Breast epithelium (tissue), 3 donors: ENCODE measurements at regions not wholly inside any gene's neighbourhood (a gene's known extent, or its start where the extent isn't known, plus 50 kb on each side); places are given as distances from the start of the nearest gene placed in this dataset.

Experiments
- POLR2A ChIP-seq: fragments of 450-650 bp; IDR thresholded peaks from one replicate; pipeline ENCODE4 v1.6.1; 2016; ENCODE audit warnings: antibody characterized with exemption, mild to moderate bottlenecking, moderate library complexity
- POLR2AphosphoS5 ChIP-seq, 3 donors: sonication (generic); formaldehyde crosslinking; IDR thresholded peaks; one replicate each; pipeline ENCODE4 v1.6.1; 2017; ENCODE audit warnings: antibody characterized with exemption in 3 of 3
- TF ChIP-seq, protein P1 (sequence below), 3 donors: fragments of 450-650 bp; IDR thresholded peaks; one replicate each; pipeline ENCODE4 v1.5.1; 2016 to 2017; ENCODE audit warnings: antibody characterized with exemption in 3 of 3, mild to moderate bottlenecking in 3 of 3, moderate library complexity in 3 of 3

DNA sequence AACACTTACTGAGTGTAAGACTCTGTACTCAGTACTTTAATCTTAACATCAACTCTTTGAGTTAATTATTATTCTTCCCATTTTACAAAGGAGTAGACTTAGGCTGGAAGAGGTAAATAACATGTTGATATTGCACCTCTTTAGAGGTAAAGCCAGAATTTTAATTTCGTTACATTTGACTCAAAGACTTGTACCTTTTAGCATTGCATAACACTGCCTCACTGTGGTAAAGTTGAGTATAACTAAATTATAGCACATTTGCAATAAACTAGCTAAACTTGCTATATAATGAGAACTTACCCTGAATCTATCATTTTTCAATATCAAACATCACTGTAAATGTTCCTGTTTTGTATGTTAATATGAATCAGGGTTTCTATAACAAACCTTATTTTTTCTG, 218.5 kb downstream of the PRR32 start:
- TF ChIP-seq, protein P1, sequence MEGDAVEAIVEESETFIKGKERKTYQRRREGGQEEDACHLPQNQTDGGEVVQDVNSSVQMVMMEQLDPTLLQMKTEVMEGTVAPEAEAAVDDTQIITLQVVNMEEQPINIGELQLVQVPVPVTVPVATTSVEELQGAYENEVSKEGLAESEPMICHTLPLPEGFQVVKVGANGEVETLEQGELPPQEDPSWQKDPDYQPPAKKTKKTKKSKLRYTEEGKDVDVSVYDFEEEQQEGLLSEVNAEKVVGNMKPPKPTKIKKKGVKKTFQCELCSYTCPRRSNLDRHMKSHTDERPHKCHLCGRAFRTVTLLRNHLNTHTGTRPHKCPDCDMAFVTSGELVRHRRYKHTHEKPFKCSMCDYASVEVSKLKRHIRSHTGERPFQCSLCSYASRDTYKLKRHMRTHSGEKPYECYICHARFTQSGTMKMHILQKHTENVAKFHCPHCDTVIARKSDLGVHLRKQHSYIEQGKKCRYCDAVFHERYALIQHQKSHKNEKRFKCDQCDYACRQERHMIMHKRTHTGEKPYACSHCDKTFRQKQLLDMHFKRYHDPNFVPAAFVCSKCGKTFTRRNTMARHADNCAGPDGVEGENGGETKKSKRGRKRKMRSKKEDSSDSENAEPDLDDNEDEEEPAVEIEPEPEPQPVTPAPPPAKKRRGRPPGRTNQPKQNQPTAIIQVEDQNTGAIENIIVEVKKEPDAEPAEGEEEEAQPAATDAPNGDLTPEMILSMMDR (IDR thresholded peaks at IDR 0.05) = no peak
- no peak for TF ChIP-seq POLR2AphosphoS5 (IDR thresholded peaks at IDR 0.05)
- no peak for TF ChIP-seq POLR2A
